IMR-90 (cell line): ENCODE measurements at regions not wholly inside any gene's neighbourhood (a gene's known extent, or its start where the extent isn't known, plus 50 kb on each side); places are given as distances from the start of the nearest gene placed in this dataset.

Source experiments
- ATAC-seq: fragments of 200-7000 bp; cut with Tn5 transposase; 2 replicates; pipeline ENCODE4 v1.9.1; 2020; ENCODE audit warnings: low read depth, mild to moderate bottlenecking, moderate library complexity
- BruUV-seq: library from RNA; stranded (reverse); fragments of 400-500 nt; replicated peaks from 2 replicates; lab custom pipeline; 2021; lab: Mats Ljungman, UMichigan
- CTCF ChIA-PET: fragments of 300-600 bp; formaldehyde crosslinking; extraction: SDS; loops from one replicate; lab custom pipeline; 2021; ENCODE audit warnings: antibody characterized with exemption; lab: Yijun Ruan, JAX
- POLR2A ChIA-PET: fragments of 300-600 bp; sonication (Branson Sonifier 250); formaldehyde crosslinking; loops from one replicate; lab custom pipeline; 2022; ENCODE audit warnings: antibody characterized with exemption; ENCODE audit not compliant: unreplicated experiment; lab: Charles Lee
- DNase-seq: peaks from one replicate; pipeline ENCODE4 v3.0.0; 2013
- H2AFZ ChIP-seq: replicated peaks from 2 replicates; pipeline ENCODE3; 2013; ENCODE audit warnings: low read length, mild to moderate bottlenecking; ENCODE audit not compliant: poor library complexity
- H2AK5ac ChIP-seq: 2 replicates; pipeline ENCODE4 v1.6.1; 2013; ENCODE audit warnings: low read depth, low read length, inconsistent platforms
- H2AK9ac ChIP-seq: replicated peaks from 2 replicates; pipeline ENCODE3; 2013; ENCODE audit warnings: mild to moderate bottlenecking, low read depth, low read length, moderate library complexity; ENCODE audit not compliant: poor library complexity
- H2BK120ac ChIP-seq: 2 replicates; pipeline ENCODE4 v1.6.1; 2013; ENCODE audit warnings: low read depth, low read length, inconsistent platforms
- H2BK15ac ChIP-seq: 3 replicates; pipeline ENCODE4 v1.6.1; 2013; ENCODE audit warnings: low read depth, low read length, inconsistent platforms
- H2BK20ac ChIP-seq: 2 replicates; pipeline ENCODE4 v1.6.1; 2013; ENCODE audit warnings: low read depth, mild to moderate bottlenecking, inconsistent platforms, low read length, moderate library complexity
- H2BK5ac ChIP-seq: 2 replicates; pipeline ENCODE4 v1.6.1; 2013; ENCODE audit warnings: mild to moderate bottlenecking, low read depth, low read length, inconsistent platforms; ENCODE audit not compliant: poor library complexity, severe bottlenecking
- H3K14ac ChIP-seq: replicated peaks from 2 replicates; pipeline ENCODE4 v1.6.1; 2013; ENCODE audit warnings: low read depth, low read length, inconsistent platforms
- H3K18ac ChIP-seq: 2 replicates; pipeline ENCODE4 v1.6.1; 2013; ENCODE audit warnings: low read depth, low read length, control low read depth
- H3K23ac ChIP-seq: 2 replicates; pipeline ENCODE4 v1.6.1; 2013; ENCODE audit warnings: low read depth, low read length, inconsistent platforms
- H3K27ac ChIP-seq: 2 replicates; pipeline ENCODE4 v1.5.1; 2013; ENCODE audit warnings: mild to moderate bottlenecking, control low read depth, low read length; ENCODE audit not compliant: insufficient read depth
- H3K27me3 ChIP-seq: 2 replicates; pipeline ENCODE4 v1.6.1; 2013; ENCODE audit warnings: low read length; ENCODE audit not compliant: control insufficient read depth, insufficient read depth
- H3K36me3 ChIP-seq: 2 replicates; pipeline ENCODE4 v1.6.1; 2013; ENCODE audit warnings: low read length, mixed read lengths; ENCODE audit not compliant: control insufficient read depth, insufficient read depth
- H3K4ac ChIP-seq: 2 replicates; pipeline ENCODE4 v1.6.1; 2013; ENCODE audit warnings: low read depth, low read length, inconsistent platforms
- H3K4me1 ChIP-seq: 2 replicates; pipeline ENCODE4 v1.6.1; 2013; ENCODE audit warnings: low read length, mixed read lengths; ENCODE audit not compliant: control insufficient read depth, insufficient read depth
- H3K4me2 ChIP-seq: 2 replicates; pipeline ENCODE4 v1.6.1; 2013; ENCODE audit warnings: low read depth, mild to moderate bottlenecking, control low read depth, low read length, moderate library complexity
- H3K4me3 ChIP-seq: 2 replicates; pipeline ENCODE4 v1.5.1; 2013; ENCODE audit warnings: low read depth, mild to moderate bottlenecking, control low read depth, low read length, moderate library complexity; ENCODE audit not compliant: insufficient read depth
- H3K56ac ChIP-seq: 2 replicates; pipeline ENCODE4 v1.6.1; 2013; ENCODE audit warnings: low read length, inconsistent platforms; ENCODE audit not compliant: insufficient read depth; ENCODE audit errors: extremely low read depth
- H3K79me1 ChIP-seq, 2 experiments: 2 replicates each; pipeline ENCODE4 v1.6.1; 2013; ENCODE audit warnings: low read length in 2 of 2, inconsistent platforms in 1 of 2, low read depth in 1 of 2
- H3K9ac ChIP-seq: 2 replicates; pipeline ENCODE4 v1.6.1; 2013; ENCODE audit warnings: low read depth, low read length, control low read depth
- H3K9me1 ChIP-seq: 2 replicates; pipeline ENCODE4 v1.6.1; 2013; ENCODE audit warnings: low read length, inconsistent platforms; ENCODE audit not compliant: insufficient read depth
- H3K9me3 ChIP-seq: 2 replicates; pipeline ENCODE4 v1.6.1; 2013; ENCODE audit warnings: low read length; ENCODE audit not compliant: control insufficient read depth, insufficient read depth
- H4K20me1 ChIP-seq: 2 replicates; pipeline ENCODE4 v1.6.1; 2013; ENCODE audit warnings: low read length, inconsistent platforms; ENCODE audit not compliant: insufficient read depth
- H4K5ac ChIP-seq: 2 replicates; pipeline ENCODE4 v1.6.1; 2013; ENCODE audit warnings: mild to moderate bottlenecking, low read depth, low read length, control low read depth
- H4K8ac ChIP-seq, 2 experiments: 2 replicates each; pipeline ENCODE4 v1.6.1; 2013; ENCODE audit warnings: low read depth in 2 of 2, low read length in 2 of 2, control low read depth in 1 of 2, inconsistent platforms in 1 of 2
- H4K91ac ChIP-seq: 2 replicates; pipeline ENCODE4 v1.6.1; 2013; ENCODE audit warnings: low read depth, low read length, inconsistent platforms; ENCODE audit not compliant: insufficient read depth
- BHLHE40 ChIP-seq: fragments of 150-350 bp; IDR thresholded peaks from 2 replicates; pipeline ENCODE4 v1.6.1; 2016; ENCODE audit warnings: mild to moderate bottlenecking, low read depth, low read length
- CEBPB ChIP-seq: IDR thresholded peaks from 2 replicates; pipeline ENCODE4 v1.6.1; 2012; ENCODE audit warnings: low read depth, low read length, improper control_type of control experiment
- CHD1 ChIP-seq: IDR thresholded peaks from 2 replicates; pipeline ENCODE4 v1.6.1; 2012; ENCODE audit warnings: low read depth, low read length, improper control_type of control experiment
- ELK1 ChIP-seq: fragments of 150-350 bp; IDR thresholded peaks from 2 replicates; pipeline ENCODE4 v1.6.1; 2016; ENCODE audit warnings: low read depth, mild to moderate bottlenecking, low read length, moderate library complexity, borderline replicate concordance
- FOS ChIP-seq: fragments of 150-350 bp; IDR thresholded peaks from 2 replicates; pipeline ENCODE4 v1.6.1; 2016; ENCODE audit warnings: low read depth, low read length
- MAFK ChIP-seq: IDR thresholded peaks from 2 replicates; pipeline ENCODE4 v1.6.1; 2012; ENCODE audit warnings: low read depth, low read length, improper control_type of control experiment
- MAZ ChIP-seq: IDR thresholded peaks from 2 replicates; pipeline ENCODE4 v1.6.1; 2012; ENCODE audit warnings: low read depth, mild to moderate bottlenecking, low read length, improper control_type of control experiment, moderate library complexity, borderline replicate concordance
- MXI1 ChIP-seq: IDR thresholded peaks from 2 replicates; pipeline ENCODE4 v1.6.1; 2012; ENCODE audit warnings: low read depth, mild to moderate bottlenecking, low read length, moderate library complexity, borderline replicate concordance
- NFE2L2 ChIP-seq: fragments of 150-350 bp; IDR thresholded peaks from 2 replicates; pipeline ENCODE4 v1.6.1; 2016; ENCODE audit warnings: low read depth, mild to moderate bottlenecking, low read length
- POLR2A ChIP-seq: IDR thresholded peaks from 2 replicates; pipeline ENCODE4 v1.6.1; 2012; ENCODE audit warnings: mild to moderate bottlenecking, low read depth, low read length
- RAD21 ChIP-seq: IDR thresholded peaks from 2 replicates; pipeline ENCODE4 v1.6.1; 2012; ENCODE audit warnings: low read length, improper control_type of control experiment
- RCOR1 ChIP-seq: IDR thresholded peaks from 2 replicates; pipeline ENCODE4 v1.6.1; 2012; ENCODE audit warnings: mild to moderate bottlenecking, low read length, improper control_type of control experiment; ENCODE audit not compliant: insufficient replicate concordance
- RFX5 ChIP-seq: IDR thresholded peaks from 2 replicates; pipeline ENCODE4 v1.8.0; 2012; ENCODE audit warnings: low read depth, mild to moderate bottlenecking, low read length, moderate library complexity
- SMC3 ChIP-seq: fragments of 150-350 bp; IDR thresholded peaks from 2 replicates; pipeline ENCODE4 v1.6.1; 2016; ENCODE audit warnings: low read depth, mild to moderate bottlenecking, antibody characterized with exemption, low read length, moderate library complexity
- WGBS, 2 experiments: methylation state at CpG; one replicate each; pipeline versions ENCODE4 v1.1.5 to v1.1.7; 2013; ENCODE audit warnings: missing lambda C conversion rate in 2 of 2; ENCODE audit not compliant: insufficient read length in 1 of 2; ENCODE audit errors: extremely low coverage in 2 of 2; 5-methylcytosine and 5-hydroxymethylcytosine counted together
- dilution Hi-C: fragments of 300-500 bp; cut with HindIII; formaldehyde crosslinking; loops from one replicate; pipeline ENCODE4 v1.14.3; 2018; ENCODE audit warnings: low sequenced_read_pairs; ENCODE audit not compliant: unreplicated experiment
- in situ Hi-C: fragments of 300-500 bp; cut with MboI; formaldehyde crosslinking; loops from 3 replicates; pipeline ENCODE4 v1.14.3; 2019; ENCODE audit warnings: low sequenced_read_pairs, inconsistent platforms, mixed read lengths
- intact Hi-C: fragments of 100-400 bp; cut with micrococcal nuclease; formaldehyde crosslinking; loops from 2 replicates; pipeline ENCODE4 v1.10.0; 2022
- TF ChIP-seq, protein P1 (sequence below): fragments of 150-350 bp; IDR thresholded peaks from 2 replicates; pipeline ENCODE4 v1.6.1; 2017; ENCODE audit warnings: mild to moderate bottlenecking, antibody characterized with exemption, low read length, low read depth
- TF ChIP-seq, protein P2 (sequence below): conservative IDR thresholded peaks from 2 replicates; pipeline ENCODE4 v1.5.1; 2012; ENCODE audit warnings: mild to moderate bottlenecking, low read depth, low read length, improper control_type of control experiment

- Histone ChIP-seq H3K9ac (no peak overlapping the region), H3K9me1 (no peaks in the 10 kb centered on the region; the same call in 1 of the 2 replicates), H2AK9ac (no peak overlapping the region), H3K27ac (no peak overlapping the region), H3K27me3 (no peaks in the 10 kb centered on the region), H2BK120ac (no peak overlapping the region), H2AK5ac (no peak overlapping the region), H3K23ac (no peak overlapping the region), H3K4me1 (no peaks in the 10 kb centered on the region), H3K18ac (no peak overlapping the region), H4K8ac (no peak overlapping the region), H2BK15ac (no peak overlapping the region), H4K91ac (no peak overlapping the region), H3K4ac (no peak overlapping the region), H2AFZ (no peak overlapping the region), H3K36me3 (no peaks in the 10 kb centered on the region), H3K4me3 (no peak overlapping the region), H3K9me3 (no peaks in the 10 kb centered on the region), H4K5ac (no peak overlapping the region), H3K56ac (no peak overlapping the region), H3K79me1 (no peaks in the 10 kb centered on the region), H2BK5ac (no peak overlapping the region), H3K14ac (no peak overlapping the region), H2BK20ac (no peak overlapping the region), H4K20me1 (no peaks in the 10 kb centered on the region), H3K4me2 (no peak overlapping the region)
- no peak for ATAC-seq
- intact Hi-C loops (no loop called here), dilution Hi-C loops (no loop called here), in situ Hi-C loops (no loop called here)
- no peak for DNase-seq
- whole genome bisulfite sequencing, 2 experiments: no CpG with 5 or more reads among the region's 1 CpG
- BruUV-seq: no TSS peak
- ChIA-PET CTCF (no interaction called here), POLR2A (no interaction called here)
- TF ChIP-seq, protein P1, sequence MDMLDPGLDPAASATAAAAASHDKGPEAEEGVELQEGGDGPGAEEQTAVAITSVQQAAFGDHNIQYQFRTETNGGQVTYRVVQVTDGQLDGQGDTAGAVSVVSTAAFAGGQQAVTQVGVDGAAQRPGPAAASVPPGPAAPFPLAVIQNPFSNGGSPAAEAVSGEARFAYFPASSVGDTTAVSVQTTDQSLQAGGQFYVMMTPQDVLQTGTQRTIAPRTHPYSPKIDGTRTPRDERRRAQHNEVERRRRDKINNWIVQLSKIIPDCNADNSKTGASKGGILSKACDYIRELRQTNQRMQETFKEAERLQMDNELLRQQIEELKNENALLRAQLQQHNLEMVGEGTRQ: no peak
- no peak for TF ChIP-seq CHD1
- TF ChIP-seq RAD21: no peak
- no peak for TF ChIP-seq MAZ
- TF ChIP-seq, protein P2, sequence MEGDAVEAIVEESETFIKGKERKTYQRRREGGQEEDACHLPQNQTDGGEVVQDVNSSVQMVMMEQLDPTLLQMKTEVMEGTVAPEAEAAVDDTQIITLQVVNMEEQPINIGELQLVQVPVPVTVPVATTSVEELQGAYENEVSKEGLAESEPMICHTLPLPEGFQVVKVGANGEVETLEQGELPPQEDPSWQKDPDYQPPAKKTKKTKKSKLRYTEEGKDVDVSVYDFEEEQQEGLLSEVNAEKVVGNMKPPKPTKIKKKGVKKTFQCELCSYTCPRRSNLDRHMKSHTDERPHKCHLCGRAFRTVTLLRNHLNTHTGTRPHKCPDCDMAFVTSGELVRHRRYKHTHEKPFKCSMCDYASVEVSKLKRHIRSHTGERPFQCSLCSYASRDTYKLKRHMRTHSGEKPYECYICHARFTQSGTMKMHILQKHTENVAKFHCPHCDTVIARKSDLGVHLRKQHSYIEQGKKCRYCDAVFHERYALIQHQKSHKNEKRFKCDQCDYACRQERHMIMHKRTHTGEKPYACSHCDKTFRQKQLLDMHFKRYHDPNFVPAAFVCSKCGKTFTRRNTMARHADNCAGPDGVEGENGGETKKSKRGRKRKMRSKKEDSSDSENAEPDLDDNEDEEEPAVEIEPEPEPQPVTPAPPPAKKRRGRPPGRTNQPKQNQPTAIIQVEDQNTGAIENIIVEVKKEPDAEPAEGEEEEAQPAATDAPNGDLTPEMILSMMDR: no peak
- no peak for TF ChIP-seq BHLHE40
- TF ChIP-seq ELK1: no peak
- no peak for TF ChIP-seq CEBPB
- TF ChIP-seq FOS: no peak
- no peak for TF ChIP-seq RCOR1
- TF ChIP-seq RFX5: no peak
- TF ChIP-seq NFE2L2: no peak
- TF ChIP-seq POLR2A: no peak
- TF ChIP-seq MXI1: no peak
- no peak for TF ChIP-seq SMC3
- TF ChIP-seq MAFK: no peak
Observed at GRCh38 chr11:92707665-92708064, 261.8 kb upstream of the MTNR1B start.
